ENCODE measurements at regions not wholly inside any gene's neighbourhood (a gene's known extent, or its start where the extent isn't known, plus 50 kb on each side); places are given as distances from the start of the nearest gene placed in this dataset.

DNA sequence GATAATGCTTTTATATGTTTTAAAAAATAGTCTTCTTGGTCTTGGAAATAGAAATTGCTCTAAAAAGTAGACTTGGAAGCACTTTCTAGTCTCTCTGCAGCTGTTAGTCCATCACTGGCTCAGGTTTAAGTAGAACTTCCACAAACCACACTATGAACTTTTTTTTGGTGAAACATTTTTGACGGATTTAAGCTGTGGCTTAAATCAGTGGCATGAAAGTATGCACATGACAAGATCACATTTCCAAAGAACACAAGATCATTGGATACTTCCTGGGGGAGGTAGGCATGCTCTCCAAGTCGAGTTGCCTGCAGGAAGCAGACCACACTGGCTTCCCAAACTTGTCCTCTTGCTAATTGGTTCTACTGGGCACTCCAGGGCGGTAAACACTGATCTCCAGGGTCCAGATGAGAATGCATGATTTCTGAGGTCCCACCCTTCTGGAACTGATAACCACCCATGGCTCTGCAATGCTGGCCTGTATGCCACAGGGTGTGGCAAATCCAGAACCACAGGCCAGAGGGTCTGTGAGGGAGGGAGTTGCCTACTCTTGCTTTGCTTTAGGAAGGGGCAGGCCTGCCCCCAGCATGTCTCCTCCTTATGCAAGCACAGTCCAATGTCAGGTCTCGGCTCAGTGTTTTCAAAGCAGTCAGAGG is 331.9 kb upstream of the SFRP2 start:
- Histone ChIP-seq H3K27ac (ENCODE audit: low read depth in 1 of 2, low read length in 2 of 2) (no peak overlapping the region), H2AFZ (ENCODE audit: insufficient read depth, low read depth, low read length, poor library complexity, severe bottlenecking) (no peak overlapping the region), H3K9ac (ENCODE audit: insufficient read depth, low read length, poor library complexity, severe bottlenecking) (no peak overlapping the region), H3K4me2 (replicated peaks; ENCODE audit: extremely low read depth, low read length, poor library complexity, severe bottlenecking) (no peak overlapping the region), H3K9me3 (replicated peaks in 1 of 2; ENCODE audit: control insufficient read depth in 1 of 2, insufficient read depth in 1 of 2, low read length in 2 of 2) (peaks cover 0 to 6% of the 10 kb centered on the region in 2 donors), H4K20me1 (ENCODE audit: insufficient read depth, low read length) (no peaks in the 10 kb centered on the region), H3K79me2 (ENCODE audit: insufficient read depth, low read length) (no peaks in the 10 kb centered on the region), H3K4me3 (replicated peaks in 1 of 3; ENCODE audit: low read depth in 2 of 3, low read length in 3 of 3) (no peak overlapping the region), H3K4me1 (ENCODE audit: control insufficient read depth in 1 of 2, insufficient read depth in 2 of 2, low read length in 2 of 2) (no peaks in the 10 kb centered on the region), H3K27me3 (ENCODE audit: control insufficient read depth in 2 of 2, insufficient read depth in 2 of 2, low read length in 2 of 2) (no peaks in the 10 kb centered on the region), H3K36me3 (replicated peaks in 1 of 2; ENCODE audit: control insufficient read depth in 1 of 2, insufficient read depth in 2 of 2, low read length in 2 of 2) (no peaks in the 10 kb centered on the region)
- no peaks in the 10 kb centered on the region for H3K36me3 Mint-ChIP-seq
- no peaks in the 10 kb centered on the region for H3K4me1 Mint-ChIP-seq
- no peak for TF ChIP-seq CTCF (IDR thresholded peaks at IDR 0.05)
- no peak overlapping the region for H3K4me3 Mint-ChIP-seq
- DNase-seq = no peak
- peaks cover 0 to 2% (median 0%) of the 10 kb centered on the region in 3 donors for H3K27me3 Mint-ChIP-seq (ENCODE audit: low read depth in 3 of 3)
- WGBS (ENCODE audit: insufficient coverage) = 0% methylated on average over 1 of the region's 4 CpGs
- peaks cover 0 to 9% (median 2%) of the 10 kb centered on the region in 7 donors for H3K9me3 Mint-ChIP-seq
- H3K27ac Mint-ChIP-seq = no peak overlapping the region
- intact Hi-C loops (cut with micrococcal nuclease) = no loop called here

GRCh38 chr4:154120006-154120676 is 331.3 kb upstream of the SFRP2 start:
- Histone ChIP-seq H3K9ac (ENCODE audit: insufficient read depth, low read length, poor library complexity, severe bottlenecking) (no peak overlapping the region), H3K36me3 (replicated peaks in 1 of 2; ENCODE audit: control insufficient read depth in 1 of 2, insufficient read depth in 2 of 2, low read length in 2 of 2) (no peaks in the 10 kb centered on the region), H3K79me2 (ENCODE audit: insufficient read depth, low read length) (no peaks in the 10 kb centered on the region), H3K4me2 (replicated peaks; ENCODE audit: extremely low read depth, low read length, poor library complexity, severe bottlenecking) (no peak overlapping the region), H3K9me3 (replicated peaks in 1 of 2; ENCODE audit: control insufficient read depth in 1 of 2, insufficient read depth in 1 of 2, low read length in 2 of 2) (peaks cover 0 to 4% of the 10 kb centered on the region in 2 donors), H3K4me3 (replicated peaks in 1 of 3; ENCODE audit: low read depth in 2 of 3, low read length in 3 of 3) (no peak overlapping the region), H2AFZ (ENCODE audit: insufficient read depth, low read depth, low read length, poor library complexity, severe bottlenecking) (no peak overlapping the region), H3K27ac (ENCODE audit: low read depth in 1 of 2, low read length in 2 of 2) (no peak overlapping the region), H3K4me1 (ENCODE audit: control insufficient read depth in 1 of 2, insufficient read depth in 2 of 2, low read length in 2 of 2) (no peaks in the 10 kb centered on the region), H3K27me3 (ENCODE audit: control insufficient read depth in 2 of 2, insufficient read depth in 2 of 2, low read length in 2 of 2) (no peaks in the 10 kb centered on the region), H4K20me1 (ENCODE audit: insufficient read depth, low read length) (no peaks in the 10 kb centered on the region)
- DNase-seq = no peak
- intact Hi-C loops (cut with micrococcal nuclease) = no loop called here
- no peaks in the 10 kb centered on the region for H3K36me3 Mint-ChIP-seq
- H3K9me3 Mint-ChIP-seq = peaks cover 0 to 7% (median 2%) of the 10 kb centered on the region in 7 donors
- H3K4me3 Mint-ChIP-seq = no peak overlapping the region
- WGBS (ENCODE audit: insufficient coverage) = 80% methylated on average over 1 of the region's 5 CpGs
- H3K4me1 Mint-ChIP-seq = no peaks in the 10 kb centered on the region
- peaks cover 0 to 2% (median 0%) of the 10 kb centered on the region in 3 donors for H3K27me3 Mint-ChIP-seq (ENCODE audit: low read depth in 3 of 3)
- TF ChIP-seq CTCF (IDR thresholded peaks at IDR 0.05) = no peak
- H3K27ac Mint-ChIP-seq = no peak overlapping the region
